HL-60/S4 treated with retinoic acid at 250 ng/mL for 4 days and 3 days (cell line): ENCODE measurements at regions not wholly inside any gene's neighbourhood (a gene's known extent, or its start where the extent isn't known, plus 50 kb on each side); places are given as distances from the start of the nearest gene placed in this dataset.

Source experiments
- in situ Hi-C: fragments of 300-500 bp; cut with MboI; formaldehyde crosslinking; loops from 2 replicates; pipeline ENCODE4 v1.7.0; 2022; ENCODE audit warnings: low sequenced_read_pairs

DNA sequence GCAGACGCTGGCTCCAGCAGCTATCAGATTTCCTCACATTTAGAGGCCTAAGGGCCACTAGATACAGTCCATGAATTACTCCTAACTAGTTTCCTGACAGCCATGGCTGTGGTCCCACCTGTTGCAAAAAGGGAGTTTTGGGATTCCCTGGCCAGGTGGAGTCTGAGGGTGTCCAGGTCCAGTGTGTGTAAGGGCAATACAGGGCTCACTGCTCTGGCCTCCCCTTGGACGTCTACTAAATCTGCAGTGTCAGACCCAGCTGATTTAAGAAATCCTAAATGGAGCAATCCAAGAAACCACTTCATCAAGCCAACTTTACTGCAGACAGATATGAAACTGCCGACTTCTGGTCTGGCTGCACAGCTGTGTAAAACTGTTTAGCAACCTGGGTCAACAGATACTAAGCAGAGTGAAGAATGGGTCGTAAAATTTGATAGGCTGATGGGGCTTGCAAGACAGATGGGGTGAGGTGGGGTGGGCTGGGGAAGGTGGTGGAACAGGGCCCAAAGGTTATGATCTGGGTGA, 116.4 kb downstream of the GADD45G start:
- in situ Hi-C loops: no loop called here

DNA sequence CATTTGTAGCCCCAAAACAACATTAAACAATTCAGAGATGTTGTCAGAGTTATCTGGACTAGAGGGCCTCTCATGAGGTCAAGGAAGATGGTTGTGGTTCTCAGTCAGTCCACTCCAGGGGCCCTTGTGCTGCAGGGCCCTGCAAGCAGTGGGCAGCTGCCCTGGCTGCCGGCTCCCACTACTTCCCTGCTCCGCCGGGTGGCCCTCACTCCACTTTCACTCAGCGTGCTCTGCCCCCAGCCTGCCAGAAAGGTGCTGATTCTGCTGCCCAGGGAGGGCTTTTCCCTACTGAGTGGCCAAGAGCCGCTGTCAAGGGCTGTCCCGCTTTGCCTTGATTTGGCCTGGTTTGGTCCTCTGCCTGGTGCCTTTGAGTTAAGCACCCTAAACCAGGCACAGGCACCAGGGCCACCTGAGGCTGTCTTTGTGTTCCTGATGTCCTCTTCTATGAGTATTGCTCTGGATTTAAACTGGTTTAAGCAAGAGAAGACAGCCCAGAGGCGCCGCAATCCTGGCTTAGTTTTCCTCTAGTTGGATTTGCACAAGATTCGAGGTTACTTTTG, 117.2 kb downstream of the GADD45G start:
- in situ Hi-C loops: no loop called here

DNA sequence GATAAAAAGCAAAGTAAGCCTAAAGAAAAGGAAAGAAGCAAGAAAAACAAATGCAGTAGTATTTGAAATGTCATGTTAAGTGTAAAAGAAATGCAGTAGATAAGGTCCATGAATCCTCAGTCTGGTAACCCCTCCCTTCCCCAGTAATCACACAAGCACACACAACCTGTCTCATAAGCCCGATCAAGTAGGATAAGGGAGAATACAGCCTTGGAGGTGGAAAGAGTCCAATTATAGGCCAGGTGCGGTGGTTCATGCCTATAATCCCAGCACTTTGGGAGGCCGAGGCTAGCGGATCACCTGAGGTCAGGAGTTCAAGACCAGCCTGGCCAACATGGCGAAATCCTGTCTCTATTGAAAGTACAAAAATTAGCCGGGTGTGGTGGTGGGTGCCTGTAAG, 117.9 kb downstream of the GADD45G start:
- in situ Hi-C loops: no loop called here

DNA sequence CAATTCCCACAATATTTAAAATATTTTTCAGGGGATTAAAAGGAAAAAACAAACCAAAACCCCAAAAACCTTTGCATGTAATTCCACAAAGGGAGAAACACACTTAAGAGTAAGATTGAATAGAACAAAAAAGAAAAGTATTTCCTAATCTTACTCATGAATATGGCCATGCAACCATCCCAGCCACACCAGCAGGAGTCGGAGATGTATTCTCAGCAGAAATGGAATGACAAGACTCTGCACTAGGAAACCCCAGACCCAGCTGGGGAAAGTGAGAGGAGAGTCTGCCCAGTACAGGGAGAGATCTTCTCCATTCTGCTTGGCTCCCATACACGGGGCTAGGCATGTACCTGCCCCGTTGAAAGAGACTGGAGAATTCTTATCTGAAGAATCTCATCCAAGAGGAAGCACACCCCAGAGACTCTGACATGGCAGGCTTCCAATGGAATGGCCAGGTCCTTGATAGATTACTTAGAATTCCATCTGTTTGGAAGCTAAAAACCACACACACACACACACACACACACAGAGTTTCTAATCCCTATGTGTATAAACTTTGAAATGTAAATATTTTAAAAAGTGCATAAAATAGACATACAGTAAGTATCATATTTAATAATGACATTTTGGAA, 118.8 kb downstream of the GADD45G start:
- in situ Hi-C loops: no loop called here

DNA sequence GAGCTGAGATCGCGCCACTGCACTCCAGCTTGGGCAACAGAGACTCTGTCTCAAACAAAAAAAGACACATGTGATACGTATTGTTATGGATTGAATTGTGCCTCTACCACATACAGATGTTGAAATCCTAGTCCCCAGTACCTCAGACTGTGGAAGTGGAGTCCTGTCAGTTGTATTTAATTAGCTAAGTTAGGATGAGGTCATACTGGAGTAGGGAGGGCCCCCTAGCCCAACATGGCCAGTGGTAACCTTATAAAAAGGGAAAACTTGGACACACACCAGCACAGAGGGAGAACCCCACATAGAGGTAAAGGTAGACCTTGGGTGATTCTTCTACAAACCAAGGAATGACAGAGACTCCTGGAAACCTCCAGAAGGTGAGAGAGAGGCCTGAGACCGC, 119.8 kb downstream of the GADD45G start:
- in situ Hi-C loops: no loop called here

DNA sequence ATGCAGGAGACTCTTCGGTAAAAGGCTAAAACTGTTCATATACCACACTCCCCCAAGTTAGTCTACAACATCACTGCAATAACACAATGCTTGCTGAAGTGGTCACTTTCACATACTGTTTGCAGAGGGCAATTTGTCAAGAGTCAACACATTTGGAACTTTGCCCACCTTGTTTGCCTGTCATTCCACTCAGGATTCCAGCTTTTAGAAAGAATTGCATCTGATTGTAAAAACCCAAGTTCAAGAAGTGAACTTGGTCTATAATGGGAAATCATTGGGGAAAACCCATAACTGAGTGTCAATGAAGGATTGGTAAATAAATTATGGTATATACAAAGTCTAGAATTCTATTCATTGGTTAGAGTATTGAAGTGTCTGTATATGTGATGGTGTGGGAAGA, 120.5 kb downstream of the GADD45G start:
- in situ Hi-C loops: no loop called here

DNA sequence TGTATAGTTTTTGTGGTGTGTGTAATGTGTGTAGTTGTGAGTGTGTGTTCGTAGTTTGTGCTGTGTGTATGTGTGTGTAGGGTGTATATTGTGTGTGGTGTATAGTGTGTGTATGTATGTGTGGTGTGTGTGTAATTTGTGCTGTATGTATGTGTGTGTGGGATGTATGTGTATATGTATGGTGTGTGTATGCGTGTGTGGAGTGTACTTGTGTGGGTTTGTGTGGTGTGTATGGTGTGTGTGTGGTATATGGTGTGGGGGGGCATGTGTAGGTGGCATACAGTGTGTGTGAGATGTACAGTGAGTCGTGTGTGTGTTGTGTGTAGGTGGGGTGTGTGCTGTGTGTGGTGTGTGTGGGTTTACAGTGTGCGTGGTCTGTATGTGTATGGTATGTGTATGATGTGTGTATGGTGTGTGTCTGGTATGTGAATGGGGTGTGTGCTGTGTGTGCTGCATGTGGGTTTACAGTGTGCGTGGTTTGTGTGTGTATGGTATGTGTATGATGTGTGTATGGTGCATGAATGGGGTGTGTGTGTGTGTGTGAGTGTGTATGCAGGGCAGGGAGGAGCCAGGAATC, 125.2 kb downstream of the GADD45G start:
- in situ Hi-C loops: no loop called here

DNA sequence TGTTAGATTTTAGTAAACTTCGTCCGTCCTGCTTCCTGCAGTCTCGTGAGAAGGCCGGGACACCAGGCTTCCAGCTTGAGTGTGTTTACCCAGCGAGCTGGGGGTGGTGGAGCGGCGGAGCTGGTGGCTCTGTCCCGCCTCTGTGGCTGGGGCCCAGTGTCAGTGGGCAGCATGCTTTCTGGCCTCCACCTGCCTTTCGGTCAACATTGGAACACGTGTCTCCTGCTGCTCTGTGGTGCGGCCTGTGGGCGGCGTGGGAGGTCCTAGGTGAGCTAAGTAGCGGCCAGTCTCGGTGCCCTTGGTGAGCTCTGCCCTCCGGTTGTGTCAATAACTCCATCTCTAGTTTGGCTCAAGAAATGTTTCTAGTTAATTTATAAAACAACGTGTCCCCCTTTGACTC, 125.9 kb downstream of the GADD45G start:
- in situ Hi-C loops: no loop called here

DNA sequence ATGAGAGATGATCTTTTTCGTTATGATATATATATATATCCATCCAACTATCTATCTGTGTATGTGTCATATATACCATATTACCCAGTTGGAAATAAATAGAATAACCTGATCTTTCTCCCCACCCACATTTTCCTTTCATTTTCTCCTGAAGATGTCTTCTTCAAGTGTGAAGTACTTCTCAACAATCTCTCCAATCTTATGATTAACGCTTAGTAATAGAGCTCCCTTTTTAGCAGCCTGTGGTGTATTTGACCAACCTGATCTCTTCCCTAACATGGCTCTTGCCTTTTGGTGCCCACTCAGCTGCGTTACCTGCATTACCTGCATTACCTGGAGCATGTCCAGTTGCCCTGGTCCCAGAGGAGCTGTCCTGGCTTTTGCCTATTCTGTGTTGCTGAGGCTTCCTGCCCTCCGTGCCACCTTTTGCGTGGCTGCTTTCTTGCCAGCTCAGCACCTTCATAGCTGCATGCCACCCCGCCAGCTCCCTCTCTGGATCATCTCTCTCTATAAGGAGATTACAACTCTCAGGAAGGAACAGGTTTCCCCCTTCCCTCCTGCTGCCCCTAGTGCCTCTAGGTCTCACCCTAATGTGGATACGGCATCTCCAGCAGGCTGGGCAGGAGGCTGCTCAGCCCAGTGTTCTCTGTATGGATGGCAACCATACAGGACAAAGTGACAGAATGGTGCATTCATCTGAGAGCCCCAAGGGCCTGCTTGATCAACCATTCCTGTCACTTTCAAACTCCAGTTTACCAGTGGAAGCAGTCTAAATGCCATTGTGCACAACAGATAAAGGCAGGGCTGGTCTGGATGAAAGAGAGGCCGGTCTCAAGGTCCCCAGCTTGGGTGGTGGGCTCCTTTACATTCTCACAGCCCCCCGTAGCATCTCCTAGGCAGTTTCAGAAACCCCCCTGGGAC, 126.7 kb downstream of the GADD45G start:
- in situ Hi-C loops: no loop called here

DNA sequence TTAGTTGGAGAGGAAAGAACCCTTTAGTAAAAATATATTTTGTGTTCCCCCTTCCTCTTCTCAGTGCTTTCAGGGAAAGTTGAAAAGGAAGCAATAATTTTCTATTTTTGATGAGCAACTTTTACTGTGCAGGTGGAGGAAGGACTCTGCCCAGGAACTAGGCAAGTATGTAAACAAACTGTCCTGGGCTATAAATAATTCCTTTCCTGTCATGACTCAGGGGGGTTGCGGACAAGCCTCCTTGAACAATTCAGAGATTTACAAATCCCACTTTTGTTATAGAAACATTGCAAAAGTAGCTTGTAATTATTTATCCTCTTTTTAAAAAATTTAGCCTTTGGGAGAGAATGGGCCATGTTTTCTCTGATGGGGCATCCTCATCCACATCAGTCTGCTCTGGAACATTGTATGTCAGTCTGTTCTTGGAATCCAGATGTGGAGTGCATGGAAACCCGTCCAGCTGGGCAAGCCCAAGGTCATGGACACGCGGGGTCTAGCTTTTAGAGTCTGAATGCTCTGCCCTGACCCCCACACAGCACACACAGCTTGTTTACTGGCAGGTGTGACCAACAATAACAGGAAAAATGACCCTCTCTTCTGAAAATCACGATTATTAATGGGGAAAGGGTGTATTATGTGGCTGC, 127.6 kb downstream of the GADD45G start:
- in situ Hi-C loops: no loop called here

DNA sequence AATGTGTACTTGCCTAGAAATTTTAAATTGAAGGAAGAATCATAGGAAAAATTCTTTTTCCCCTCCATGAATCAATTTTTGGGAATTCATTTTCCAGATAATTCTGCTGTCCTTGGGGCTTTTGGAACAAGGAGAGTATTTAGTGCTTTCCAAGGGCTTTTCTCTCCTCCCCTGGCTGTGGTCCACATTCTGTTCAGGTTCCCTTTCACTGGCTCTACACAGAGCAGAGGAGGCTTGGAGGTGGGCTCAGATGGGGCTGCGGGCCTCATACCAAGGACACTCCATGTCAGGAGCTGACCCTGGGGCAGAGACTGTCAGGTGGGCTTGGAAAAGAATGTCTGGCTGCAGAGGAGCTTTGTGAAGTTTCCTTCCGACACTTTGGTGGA, 128.1 kb downstream of the GADD45G start:
- in situ Hi-C loops: no loop called here

DNA sequence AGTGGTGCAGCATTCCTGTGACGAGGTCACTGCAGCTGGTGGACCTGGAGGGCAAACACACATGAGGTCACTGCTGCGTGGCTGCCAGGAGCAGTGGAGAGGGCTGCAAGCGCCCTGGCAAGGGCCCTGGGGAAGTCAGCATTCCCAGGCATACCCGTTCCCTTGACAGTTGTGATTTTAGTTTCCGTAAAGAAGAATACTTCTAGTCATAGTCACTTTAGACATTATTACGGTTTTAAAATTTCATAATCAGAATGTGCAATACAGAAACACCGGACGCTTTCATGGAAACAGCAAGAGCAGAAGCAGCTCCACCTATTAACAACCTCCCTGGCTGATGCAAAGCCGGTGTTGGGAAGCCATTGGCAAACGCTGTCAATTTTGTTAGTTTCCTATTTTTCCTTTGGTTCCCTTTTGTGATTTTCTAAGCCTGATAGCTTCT, 129.8 kb downstream of the GADD45G start:
- in situ Hi-C loops: no loop called here

DNA sequence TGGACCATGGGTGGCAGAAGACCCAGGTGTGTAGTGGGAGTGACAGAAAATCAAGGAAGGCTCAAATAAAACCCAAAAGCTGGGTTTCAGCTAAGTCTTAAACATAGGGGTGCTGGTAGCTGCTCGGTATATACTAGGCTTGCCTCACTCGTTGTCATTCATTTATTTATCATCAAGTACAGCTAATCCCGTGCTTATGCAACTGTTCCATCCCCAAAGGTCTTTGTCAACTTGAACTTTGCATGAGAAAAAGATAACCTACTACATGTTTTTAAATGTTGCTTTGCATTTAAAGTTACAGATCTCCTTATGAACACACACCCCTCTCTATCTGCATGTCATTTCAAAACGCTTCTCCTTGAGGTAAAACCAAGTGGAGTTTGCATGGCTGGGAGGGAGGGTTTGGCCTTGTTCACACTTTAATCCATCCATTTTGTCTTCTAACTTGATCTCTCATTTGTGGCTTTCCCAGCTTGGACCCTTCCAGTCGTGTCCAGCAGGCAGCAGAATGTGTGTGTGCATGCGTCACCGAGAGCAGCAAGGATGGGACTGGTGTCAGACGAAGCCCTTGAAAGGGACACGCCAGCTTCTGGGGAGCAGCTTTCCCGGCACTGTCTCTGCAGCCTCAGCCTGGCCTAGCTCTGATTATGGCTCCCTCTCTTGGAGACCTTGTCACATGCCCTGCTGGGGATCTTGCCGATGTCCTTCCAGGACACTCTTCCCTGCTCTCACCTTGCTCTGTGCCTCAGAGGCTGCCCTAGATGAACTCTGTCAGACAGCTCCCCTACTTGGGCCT, 133.5 kb downstream of the GADD45G start:
- in situ Hi-C loops: no loop called here

DNA sequence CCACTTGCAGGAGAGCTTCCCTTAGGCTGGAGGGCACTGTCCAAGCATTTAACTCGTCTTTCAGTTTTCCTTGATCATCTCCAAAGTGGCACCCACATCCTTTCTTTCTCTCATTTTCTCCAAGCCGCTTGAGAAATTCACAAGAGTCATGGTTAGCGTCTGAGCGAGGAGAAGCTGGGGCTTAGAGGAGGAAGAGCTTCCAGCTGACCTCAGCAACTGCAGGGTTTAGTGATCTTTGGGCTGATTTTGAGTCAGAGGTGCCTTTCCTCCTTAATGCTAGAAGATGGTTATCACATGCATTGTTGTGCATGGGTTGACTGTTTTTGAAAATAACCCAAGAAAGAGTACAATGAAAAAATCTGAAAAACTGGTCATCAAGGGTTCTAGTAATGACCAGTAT, 134.7 kb downstream of the GADD45G start:
- in situ Hi-C loops: no loop called here

DNA sequence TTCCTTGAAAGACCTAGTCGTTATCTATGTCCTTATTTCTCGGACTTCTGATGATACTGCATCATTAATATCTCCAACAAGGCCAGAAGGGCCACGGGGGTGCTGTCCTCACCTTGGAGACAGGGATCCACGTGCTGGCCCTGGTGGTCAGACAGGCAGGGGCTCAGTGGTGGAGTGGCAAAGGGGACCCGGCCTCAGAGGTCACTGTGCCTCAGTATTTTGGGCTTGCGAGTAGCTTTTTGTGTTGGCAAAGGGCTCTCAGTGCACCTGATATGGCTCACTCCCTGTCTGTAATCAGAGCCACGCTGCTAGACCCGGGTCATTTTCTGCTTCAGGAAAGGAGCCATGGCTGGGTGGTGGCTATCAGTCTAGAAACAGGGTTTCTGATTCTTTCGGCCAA, 135.1 kb downstream of the GADD45G start:
- in situ Hi-C loops: no loop called here

DNA sequence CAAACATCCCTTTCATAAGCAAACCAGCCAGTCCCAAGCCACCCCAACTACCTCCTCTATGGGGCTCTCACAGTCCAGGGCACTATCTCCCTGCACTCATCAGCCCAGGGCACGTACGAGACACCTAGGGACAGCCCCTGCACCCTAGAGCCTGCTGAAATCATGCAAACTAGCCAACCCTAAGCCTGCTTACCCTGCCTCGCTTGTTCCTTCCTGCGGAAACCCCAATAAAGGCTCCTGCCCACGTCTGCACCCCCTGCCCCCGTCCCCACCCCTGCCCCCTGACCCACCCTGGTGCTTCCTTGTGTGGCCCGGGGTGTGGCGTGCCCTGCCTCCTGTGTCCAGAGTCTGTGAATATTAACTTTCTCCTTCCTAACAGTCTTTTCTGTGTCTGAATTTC, 135.9 kb downstream of the GADD45G start:
- in situ Hi-C loops: no loop called here

DNA sequence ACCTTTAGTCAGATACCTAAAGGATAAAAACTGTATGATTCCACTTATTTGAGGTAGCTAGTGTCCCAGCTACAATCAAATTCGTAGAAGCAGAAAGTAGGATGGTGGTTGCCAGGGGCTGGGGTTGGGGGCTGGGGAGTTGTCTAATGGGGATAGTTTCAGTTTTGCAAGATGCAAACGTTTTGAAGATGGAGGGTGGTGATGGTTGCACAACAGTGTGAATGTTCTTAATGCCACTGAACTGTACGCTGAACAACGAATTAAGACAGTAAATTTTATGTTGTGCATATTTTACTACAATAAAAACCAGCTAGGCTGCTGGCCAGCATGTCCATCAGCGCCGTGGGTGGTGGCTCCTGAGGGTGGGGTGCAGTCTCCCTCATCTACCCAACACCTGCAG, 137.8 kb downstream of the GADD45G start:
- in situ Hi-C loops: no loop called here

DNA sequence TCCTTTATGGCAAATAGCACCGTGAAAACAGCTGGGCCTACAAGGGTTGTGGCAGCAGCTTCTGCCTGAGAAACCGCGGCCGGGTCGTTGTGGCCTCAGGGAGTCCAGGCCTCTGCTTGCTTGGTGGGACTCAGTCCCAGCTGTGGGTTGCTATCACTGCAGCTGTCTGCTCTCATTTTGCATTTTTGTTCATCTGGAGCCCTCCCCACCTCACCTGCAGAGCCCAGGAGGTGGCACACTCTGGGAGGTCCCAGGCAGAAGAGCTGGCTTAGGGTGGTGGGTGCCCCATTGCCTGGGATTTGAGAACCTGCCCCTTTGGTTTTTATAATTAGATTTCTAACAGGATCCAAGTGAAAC, 138.4 kb downstream of the GADD45G start:
- in situ Hi-C loops: no loop called here

DNA sequence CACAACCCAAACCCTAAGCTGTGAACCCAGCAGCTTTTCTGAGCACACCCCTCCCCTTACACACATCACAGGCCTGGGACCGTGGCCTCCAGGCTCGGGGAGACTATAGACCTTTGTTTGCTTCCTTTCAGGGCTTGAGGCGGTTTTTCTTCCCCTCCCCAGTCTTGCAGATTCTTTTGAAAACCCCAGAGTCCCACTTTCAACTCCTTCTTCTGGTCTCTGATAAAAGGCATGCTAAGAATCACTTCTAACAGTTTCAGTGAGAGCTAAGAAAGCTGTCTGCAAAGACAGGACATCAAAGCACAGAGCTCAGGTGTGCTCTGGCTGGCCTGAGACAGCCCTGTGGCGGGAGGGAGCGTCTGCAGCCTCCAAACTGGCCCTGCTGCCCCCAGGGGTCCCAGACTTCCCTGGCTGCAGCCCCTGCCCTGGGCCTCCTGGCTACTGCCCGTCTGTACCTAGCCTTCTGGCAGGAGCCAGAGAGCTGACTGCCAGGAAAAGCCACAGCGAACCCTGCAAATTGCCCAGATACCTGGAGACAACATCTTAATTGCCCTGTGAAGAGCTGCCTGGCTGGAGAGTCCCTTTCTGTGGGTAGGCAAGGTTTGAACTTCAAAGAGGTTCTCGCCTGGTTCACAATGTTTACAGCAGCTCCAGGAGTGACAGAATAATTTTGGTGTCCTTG, 138.9 kb downstream of the GADD45G start:
- in situ Hi-C loops: no loop called here

DNA sequence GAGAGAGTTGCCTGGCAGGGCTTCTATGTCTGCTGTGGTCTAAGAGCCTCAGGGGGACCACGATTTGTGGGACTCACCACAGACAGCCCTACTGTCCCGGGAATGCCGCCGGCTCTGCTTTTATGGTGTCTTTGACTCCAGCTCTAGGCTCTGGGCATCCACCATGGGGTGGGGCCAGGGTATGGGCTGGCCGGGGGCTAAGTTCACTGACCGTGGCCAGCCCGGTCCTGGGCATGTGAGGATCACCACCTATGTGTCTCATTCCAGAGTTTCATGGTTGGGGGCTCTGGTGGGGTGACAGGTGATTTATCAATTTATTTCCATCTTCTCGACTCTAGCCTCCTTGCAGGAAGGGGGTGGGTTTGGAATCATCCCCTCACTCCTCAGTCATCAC, 139.4 kb downstream of the GADD45G start:
- in situ Hi-C loops: no loop called here
